ENCODE measurements at regions not wholly inside any gene's neighbourhood (a gene's known extent, or its start where the extent isn't known, plus 50 kb on each side); places are given as distances from the start of the nearest gene placed in this dataset.
"Not testable (repeated sequence)": the region's sequence is repeated elsewhere in the genome, so short reads cannot be mapped to it uniquely, and the experiment has no call there.

DNA sequence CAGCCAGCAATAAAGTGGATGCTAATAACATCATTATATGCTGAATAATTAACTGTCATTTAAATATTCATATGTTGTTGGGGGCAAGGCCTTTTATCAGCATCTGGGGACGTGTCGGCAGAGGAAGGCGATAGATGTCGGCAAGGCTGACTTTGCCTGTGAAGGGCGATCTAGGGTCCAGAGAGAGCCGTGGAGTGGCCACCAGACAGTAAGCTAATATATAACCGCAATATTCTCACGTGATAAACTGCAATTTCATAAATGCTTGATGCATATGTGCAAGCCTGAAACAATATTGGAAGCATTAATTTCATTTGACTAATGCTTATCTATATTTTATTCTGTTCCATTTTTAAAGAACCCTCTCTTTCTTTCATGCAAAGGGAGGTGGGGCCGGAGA is 141.0 kb upstream of the POU3F1 start:
- H3K27me3 ChIP-seq = peaks cover 0 to 41% (median 0%) of the 10 kb centered on the region in 4 donors
- no peak overlapping the region for H3K27ac ChIP-seq

DNA sequence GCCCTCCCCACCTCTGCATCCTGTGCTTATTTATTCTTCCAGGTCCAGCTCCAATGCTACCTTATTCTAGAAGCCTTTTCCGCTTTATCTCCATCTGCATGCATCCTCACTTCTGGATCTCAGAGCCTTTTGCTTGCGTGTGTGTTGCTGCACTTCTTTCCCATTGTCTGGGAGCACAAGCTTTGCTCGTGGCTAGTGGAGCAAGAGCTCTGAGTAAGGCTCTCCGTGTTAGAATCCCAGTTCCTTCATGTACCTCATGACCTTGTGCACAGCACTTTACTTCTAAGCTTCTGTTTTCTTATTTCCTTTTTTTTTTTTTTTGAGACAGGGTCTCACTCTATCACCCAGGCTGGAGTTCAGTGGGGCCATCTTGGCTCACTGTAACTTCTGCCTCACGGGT is 140.0 kb upstream of the POU3F1 start:
- WGBS, 2 donors = 80 to 94% methylated on average over 5 of the region's 5 CpGs
- intact Hi-C loops (cut with DNase I) = no loop called here
- H3K4me3 ChIP-seq = no peak overlapping the region
- H3K4me1 ChIP-seq = no peaks in the 10 kb centered on the region
- DNase-seq = no peak
- H3K27ac ChIP-seq = no peak overlapping the region
- no peak for TF ChIP-seq CTCF (IDR thresholded peaks at IDR 0.05)
- TF ChIP-seq POLR2A (IDR thresholded peaks at IDR 0.05) = no peak
- H3K36me3 ChIP-seq = no peaks in the 10 kb centered on the region
- no peaks in the 10 kb centered on the region for H3K9me3 ChIP-seq
- H3K27me3 ChIP-seq = peaks cover 0 to 43% (median 0%) of the 10 kb centered on the region in 4 donors

More for the DNA sequence above, 141.0 kb upstream of the POU3F1 start:
- Histone ChIP-seq H3K9me3 (no peaks in the 10 kb centered on the region), H3K4me1 (no peaks in the 10 kb centered on the region), H3K36me3 (no peaks in the 10 kb centered on the region), H3K4me3 (no peak overlapping the region)
- TF ChIP-seq POLR2A (IDR thresholded peaks at IDR 0.05) (no peak), CTCF (IDR thresholded peaks at IDR 0.05) (no peak)
- intact Hi-C loops (cut with DNase I) = no loop called here
- WGBS, 2 donors = 92 to 94% methylated on average over 9 of the region's 9 CpGs
- no peak for DNase-seq

GRCh38 chr1:38185913-38186312 is 139.3 kb upstream of the POU3F1 start:
- H3K4me1 ChIP-seq = no peaks in the 10 kb centered on the region
- no peak for DNase-seq
- H3K27ac ChIP-seq = no peak overlapping the region
- H3K36me3 ChIP-seq = no peaks in the 10 kb centered on the region
- no peak overlapping the region for H3K4me3 ChIP-seq
- WGBS, 2 donors = 82 to 88% methylated on average over 6 to 7 of the region's 7 CpGs
- TF ChIP-seq CTCF (IDR thresholded peaks at IDR 0.05) (no peak), POLR2A (IDR thresholded peaks at IDR 0.05) (no peak)
- intact Hi-C loops (cut with DNase I) = no loop called here
- no peaks in the 10 kb centered on the region for H3K9me3 ChIP-seq
- peaks cover 0 to 41% (median 0%) of the 10 kb centered on the region in 4 donors for H3K27me3 ChIP-seq

DNA sequence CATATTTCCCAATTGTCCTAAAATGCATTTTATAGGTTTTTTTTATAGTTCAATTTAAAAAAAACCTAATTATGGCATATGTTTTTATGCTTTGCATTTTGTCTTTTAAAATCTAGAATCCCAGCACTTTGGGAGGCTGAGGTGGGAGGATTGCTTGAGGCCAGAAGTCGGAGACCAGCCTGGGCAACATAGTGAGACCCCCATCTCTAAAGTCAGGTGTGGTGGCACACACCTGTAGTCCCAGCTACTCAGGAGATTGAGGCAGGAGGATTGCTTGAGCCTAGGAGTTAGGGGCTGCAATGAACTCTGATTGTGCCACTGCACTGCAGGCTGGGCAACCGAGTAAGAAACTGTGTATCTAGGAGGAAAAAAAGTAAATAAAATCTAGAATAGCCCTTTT is 137.2 kb upstream of the POU3F1 start:
- no peak overlapping the region for H3K27ac ChIP-seq

GRCh38 chr1:38183096-38183495 is 136.5 kb upstream of the POU3F1 start:
- 56 to 89% methylated on average over 4 to 7 of the region's 7 CpGs for whole genome bisulfite sequencing, 2 donors
- no peak for DNase-seq
- no peaks in the 10 kb centered on the region for H3K4me1 ChIP-seq
- intact Hi-C loops (cut with DNase I) = no loop called here
- H3K4me3 ChIP-seq = no peak overlapping the region
- no peak overlapping the region for H3K27ac ChIP-seq
- TF ChIP-seq CTCF (IDR thresholded peaks at IDR 0.05) (no peak), POLR2A (IDR thresholded peaks at IDR 0.05) (no peak)
- H3K27me3 ChIP-seq = peaks cover 0 to 21% (median 0%) of the 10 kb centered on the region in 4 donors
- no peaks in the 10 kb centered on the region for H3K9me3 ChIP-seq
- no peaks in the 10 kb centered on the region for H3K36me3 ChIP-seq

More for the DNA sequence above, 137.2 kb upstream of the POU3F1 start:
- H3K4me3 ChIP-seq = no peak overlapping the region
- H3K27me3 ChIP-seq = peaks cover 0 to 28% (median 0%) of the 10 kb centered on the region in 4 donors
- H3K9me3 ChIP-seq = no peaks in the 10 kb centered on the region
- intact Hi-C loops (cut with DNase I) = no loop called here
- WGBS, 2 donors = 73 to 78% methylated on average over 2 of the region's 2 CpGs
- DNase-seq = no peak
- H3K4me1 ChIP-seq = no peaks in the 10 kb centered on the region
- H3K36me3 ChIP-seq = no peaks in the 10 kb centered on the region
- TF ChIP-seq POLR2A (IDR thresholded peaks at IDR 0.05) (no peak), CTCF (IDR thresholded peaks at IDR 0.05) (no peak)

DNA sequence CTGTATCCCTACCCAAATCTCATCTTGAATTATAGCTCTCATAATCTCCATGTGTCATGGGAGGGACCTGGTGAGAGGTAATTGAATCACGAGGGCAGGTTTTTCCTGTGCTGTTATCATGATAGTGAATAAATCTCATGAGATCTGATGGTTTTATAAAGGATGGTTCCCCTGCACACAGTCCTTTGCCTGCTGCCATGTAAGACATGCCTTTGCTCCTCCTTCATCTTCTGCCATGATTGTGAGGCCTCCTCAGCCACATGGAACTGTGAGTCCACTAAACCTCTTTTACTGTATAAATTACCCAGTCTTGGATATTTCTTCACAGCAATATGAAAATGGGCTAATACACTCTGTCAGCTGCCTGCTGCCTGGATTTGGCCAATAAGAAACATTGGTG is 133.8 kb upstream of the POU3F1 start:
- H3K9me3 ChIP-seq; H3K4me3 ChIP-seq; H3K4me1 ChIP-seq; DNase-seq; intact Hi-C loops (cut with DNase I); H3K36me3 ChIP-seq; H3K27me3 ChIP-seq; H3K27ac ChIP-seq: not testable (repeated sequence)
- WGBS, 2 donors = 60 to 82% methylated on average over 1 of the region's 1 CpG
